ENCODE measurements at regions not wholly inside any gene's neighbourhood (a gene's known extent, or its start where the extent isn't known, plus 50 kb on each side); places are given as distances from the start of the nearest gene placed in this dataset.
"Not testable (repeated sequence)": the region's sequence is repeated elsewhere in the genome, so short reads cannot be mapped to it uniquely, and the experiment has no call there.

DNA sequence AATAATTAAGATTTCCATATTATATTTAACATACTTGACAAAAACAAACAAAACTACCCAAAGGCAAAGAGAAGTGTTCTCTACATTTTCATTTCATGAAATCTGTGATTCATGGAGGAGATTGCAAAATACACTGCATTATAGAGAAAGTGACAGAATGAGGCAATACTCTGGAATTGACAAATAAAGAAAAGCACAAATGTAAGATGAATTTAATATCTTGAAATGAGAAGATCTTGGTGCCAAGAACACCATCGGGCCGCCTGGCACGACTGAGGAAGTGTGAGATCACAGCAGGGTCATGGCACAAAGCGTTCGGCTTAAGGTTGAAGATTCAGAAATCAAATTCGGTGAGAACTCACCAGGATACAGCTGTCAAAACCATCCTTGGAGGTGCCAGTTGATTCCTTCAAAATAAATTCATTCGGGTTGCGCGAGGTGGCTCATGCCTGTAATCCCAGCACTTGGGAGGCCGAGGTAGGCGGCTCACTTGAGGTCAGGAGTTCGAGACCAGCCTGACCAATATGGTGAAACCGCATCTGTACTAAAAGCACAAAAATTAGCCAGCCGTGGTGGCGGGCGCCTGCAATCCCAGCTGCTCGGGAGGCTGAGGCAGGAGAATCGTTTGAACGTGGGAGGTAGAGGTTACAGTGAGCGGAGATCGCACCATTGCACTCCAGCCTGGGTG, 174.0 kb upstream of the PFKP start:
- FAIRE-seq, result no peak
- DNase-seq (ENCODE audit: low spot score), result no peak

DNA sequence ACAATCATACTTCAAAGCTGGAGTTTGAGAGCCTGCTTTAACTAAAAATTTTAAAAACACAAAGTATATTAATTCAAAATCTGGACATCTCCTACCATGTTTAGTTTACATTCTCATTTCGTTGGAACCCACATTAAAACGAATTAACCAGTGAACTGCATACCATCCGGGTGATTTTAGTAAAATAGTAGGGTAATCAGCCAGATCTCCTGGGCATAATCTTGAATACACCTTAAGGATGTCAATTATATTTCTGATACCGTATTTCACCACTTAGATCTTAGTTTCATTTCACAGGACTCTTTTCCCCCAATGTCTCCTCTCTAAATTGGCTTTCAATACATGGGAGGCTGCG, 175.6 kb upstream of the PFKP start:
- FAIRE-seq (no peak), DNase-seq (ENCODE audit: low spot score) (no peak)

DNA sequence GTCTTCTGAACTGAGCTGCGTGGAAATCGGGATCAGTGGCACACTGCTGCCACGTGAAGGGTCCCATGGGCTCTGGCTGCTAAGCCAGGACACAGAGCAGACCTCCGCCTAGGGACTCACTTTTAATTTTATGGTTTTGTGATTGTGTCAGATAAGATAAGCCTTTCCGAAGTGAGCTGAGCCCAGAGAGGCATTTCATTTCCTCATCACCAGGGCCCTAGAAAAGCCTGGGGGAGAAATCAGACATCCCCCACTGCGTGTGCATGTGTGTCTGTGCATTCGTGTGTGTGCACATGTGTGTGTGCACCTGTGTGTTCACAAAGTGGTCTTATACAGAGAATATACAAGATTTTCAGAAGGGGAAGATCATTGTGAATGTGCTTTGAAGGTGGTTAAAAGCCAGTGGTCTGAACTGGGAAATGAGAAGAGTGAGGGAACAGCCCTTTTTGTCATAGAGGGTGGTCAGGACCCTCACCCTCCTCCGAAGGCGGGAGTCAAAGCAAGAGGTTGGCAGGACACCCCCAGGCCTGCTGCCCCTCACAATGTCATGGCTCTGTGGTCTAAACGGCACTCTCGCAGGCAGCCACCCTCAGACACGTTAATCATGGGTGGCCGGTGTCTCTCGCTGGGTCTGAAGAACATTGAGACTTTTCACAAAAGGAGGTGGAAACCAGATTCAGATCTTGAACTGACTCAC, 176.1 kb upstream of the PFKP start:
- FAIRE-seq (no peak), DNase-seq (ENCODE audit: low spot score) (no peak)

DNA sequence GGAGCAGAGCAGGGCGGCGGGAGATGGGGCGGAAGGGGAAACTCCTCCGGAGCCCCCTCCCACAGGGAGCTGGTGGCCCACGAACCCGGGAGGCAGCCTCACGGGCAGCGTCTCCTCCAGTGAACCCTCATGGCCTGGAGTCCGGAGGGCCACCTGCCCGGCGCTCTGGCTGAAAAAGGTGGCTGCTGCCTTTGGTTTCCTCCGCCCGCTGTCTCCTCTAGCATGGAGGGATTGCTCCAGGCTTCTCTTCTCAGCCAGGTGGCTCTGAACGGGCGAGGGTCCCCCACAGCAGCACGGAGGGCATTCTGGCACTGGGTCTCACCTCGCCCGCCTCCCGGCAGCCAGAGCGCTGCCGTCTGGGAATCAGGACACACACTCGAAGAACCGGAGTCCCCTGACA, 177.3 kb upstream of the PFKP start:
- DNase-seq (ENCODE audit: low spot score) (no peak), FAIRE-seq (no peak)

DNA sequence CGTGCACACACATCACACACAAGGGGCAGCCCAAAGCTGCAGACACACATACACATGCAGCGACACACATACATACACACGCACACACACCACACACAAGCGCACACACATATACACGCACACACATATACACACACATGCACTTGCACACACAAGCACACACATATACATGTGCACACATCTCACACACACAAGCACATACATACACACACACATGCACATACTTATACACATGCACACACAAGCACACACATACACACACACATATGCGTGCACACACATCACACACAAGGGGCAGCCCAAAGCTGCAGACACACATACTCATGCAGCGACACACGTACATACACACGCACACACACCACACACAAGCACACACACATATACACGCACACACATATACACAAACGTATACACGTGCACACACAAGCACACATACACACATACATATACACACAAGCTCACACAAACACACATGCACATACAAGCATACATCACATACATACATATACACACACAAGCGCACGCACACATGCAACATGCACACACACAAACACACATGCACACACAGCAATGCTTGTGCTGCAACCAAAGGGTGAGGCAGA, 178.8 kb upstream of the PFKP start:
- DNase-seq (ENCODE audit: low spot score) (no peak), FAIRE-seq (no peak)

DNA sequence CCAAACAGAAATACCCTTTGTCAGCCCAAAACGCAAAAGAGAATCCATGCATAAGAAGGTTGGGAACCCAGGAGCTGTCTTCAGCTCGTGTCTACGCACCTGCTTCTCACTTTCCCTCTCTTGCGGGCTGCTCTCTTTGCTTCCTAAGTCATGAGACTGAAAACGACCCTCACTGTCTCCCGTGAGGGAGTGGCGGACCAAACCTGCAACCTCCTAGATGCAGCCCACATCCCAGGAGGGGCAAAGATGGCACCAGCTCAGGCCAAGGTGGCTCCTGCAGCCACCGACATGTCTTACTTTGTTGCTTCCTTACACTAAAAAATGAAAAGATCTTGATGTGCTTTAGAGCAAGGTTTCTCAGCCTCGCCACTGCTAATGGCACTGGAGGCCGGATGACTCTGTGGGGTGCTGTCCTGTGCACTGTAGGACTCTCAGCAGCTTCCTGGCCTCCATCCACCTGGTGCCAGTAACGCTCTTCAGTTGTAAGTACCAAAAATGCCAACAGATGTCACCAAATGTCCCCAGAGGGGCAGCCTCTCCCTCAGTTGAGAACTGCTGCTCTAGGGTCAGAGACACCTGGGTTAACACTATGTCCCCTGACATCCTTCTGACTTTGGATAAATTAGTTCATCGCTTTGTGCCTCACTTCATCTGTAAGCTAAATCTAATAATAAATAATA, 179.8 kb upstream of the PFKP start:
- FAIRE-seq (no peak), DNase-seq (ENCODE audit: low spot score) (no peak)

- no peak for DNase-seq (ENCODE audit: low spot score)
- no peak for FAIRE-seq
Measured at GRCh38 chr10:2886662-2887061, 180.7 kb upstream of the PFKP start.

DNA sequence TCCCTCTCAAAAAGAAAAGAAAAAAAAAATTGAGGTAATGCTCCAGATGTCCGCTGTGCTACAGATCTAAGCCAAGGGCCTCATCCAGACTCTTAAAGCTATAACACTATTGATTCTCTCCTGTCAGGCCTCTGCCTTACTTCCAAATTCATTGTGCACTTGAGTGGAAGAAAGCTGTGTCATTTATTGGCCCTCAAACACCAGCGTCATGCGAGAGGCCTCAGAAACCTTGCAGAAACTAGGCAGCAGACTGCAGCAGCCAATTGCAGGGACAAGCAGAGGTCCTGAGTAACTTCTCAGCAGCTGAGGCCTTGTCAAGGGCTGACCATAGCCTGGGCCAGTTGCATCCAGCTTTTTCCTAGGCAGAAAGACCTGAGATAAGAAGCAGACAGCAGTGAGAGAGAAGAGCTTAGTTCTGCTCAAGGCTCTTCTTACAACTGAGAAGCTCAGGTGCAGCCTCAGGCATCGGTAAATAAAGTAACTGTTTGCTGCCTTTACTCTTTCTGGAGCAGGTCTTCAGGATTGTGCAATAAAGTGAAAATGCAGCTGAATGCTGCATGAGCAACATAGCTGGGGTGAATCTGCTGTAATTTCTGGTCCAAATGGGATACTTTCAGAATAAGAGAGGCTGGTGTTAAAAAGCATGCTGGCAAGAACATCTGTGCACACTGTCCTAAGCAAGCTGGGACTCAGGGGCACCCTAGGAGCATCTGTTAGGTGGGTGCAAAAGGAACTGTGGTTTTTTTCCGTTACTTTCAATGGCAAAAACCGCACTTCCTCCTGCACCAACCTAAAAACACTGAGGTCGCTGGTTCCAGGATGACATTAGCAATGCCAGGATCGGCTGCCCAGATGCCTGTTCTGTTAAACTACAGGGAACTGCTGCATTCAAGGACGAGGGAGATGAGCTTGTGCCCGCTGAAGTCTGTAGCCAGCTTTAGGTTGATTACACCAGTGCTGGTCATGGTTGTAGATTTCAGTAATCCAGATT, 181.8 kb upstream of the PFKP start:
- FAIRE-seq, result no peak
- DNase-seq (ENCODE audit: low spot score), result no peak

GRCh38 chr10:2883983-2884540, 183.3 kb upstream of the PFKP start:
- not testable (repeated sequence) for FAIRE-seq; DNase-seq (ENCODE audit: low spot score)

DNA sequence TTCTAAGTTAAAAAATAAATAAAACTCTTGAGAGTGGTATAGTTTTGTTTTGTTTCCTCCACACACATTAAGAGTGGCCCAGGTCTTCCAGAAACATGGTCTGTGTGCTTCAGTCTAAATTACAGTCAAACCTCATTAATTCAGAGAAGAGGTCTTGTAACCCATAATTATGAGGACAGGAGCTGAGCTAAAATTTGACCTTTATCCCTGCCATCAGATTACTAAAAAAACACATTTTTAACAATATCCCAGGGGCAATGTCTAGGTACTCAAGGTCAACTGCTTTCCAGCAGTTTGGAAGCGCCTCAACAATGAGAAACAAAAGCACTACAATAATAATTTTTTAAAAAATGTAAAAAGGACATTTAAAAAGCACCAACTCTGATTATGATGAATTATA, 184.1 kb upstream of the PFKP start:
- DNase-seq (ENCODE audit: low spot score), result no peak
- FAIRE-seq, result no peak

- no peak for DNase-seq (ENCODE audit: low spot score)
- FAIRE-seq, result no peak
Measured at GRCh38 chr10:2882628-2883027, 184.7 kb upstream of the PFKP start.

DNA sequence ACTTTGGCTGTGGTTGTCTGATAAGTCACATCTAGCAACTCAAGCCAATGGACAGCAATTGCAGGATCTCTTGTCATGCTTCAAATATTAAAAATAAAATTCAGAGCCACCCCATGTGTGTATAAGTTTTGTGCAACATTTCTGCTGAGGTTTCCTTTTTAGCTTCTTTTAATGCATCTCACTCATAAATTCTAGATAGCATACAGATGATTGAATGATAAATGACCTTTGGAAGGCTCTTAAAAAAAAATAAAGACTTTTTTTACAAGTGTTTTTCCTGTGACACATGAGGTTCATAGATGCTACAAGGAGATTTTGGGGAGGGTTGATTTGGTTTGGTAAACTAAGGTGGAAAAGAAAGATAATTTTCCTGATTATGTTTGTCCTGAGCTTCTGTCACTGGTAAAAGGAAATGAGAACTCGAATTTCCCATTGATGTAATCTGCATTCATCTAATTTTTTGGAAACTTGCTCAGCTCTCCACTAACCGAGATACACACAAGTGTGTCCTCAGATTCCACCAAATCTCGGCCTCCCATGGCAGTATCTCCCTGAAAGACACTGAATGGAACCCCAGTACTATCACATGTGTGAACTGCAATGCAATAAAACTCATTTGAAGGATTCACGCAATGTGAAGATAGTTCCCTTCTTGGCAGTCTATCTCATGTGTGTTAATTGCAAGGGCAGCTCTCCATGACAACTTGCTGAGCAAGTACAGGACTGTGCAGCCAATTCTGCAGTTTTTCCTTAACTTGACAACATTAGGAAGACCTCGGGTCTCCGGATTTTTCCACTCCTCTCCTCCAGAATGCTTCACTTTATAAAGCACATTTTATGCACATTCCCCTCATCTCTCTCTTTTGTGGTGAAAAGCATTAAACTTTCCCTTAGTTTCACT, 185.4 kb upstream of the PFKP start:
- FAIRE-seq, result no peak
- no peak for DNase-seq (ENCODE audit: low spot score)

DNA sequence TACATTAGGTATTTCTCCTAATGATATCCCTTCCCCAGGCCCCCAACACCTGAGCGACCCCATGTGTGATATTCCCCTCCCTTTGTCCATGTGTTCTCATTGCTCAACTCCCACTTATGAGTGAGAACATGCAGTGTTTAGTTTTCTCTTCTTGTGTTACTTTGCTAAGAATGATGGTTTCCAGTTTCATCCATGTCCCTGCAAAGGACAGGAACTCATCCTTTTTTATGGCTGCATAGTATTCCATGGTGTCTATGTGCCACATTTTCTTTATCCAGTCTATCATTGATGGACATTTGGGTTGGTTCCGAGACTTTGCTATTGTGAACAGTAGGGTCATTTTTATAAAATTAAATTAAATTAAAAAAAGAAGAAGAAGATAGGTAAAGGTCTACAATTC, 187.3 kb upstream of the PFKP start:
- DNase-seq (ENCODE audit: low spot score); FAIRE-seq: not testable (repeated sequence)

DNA sequence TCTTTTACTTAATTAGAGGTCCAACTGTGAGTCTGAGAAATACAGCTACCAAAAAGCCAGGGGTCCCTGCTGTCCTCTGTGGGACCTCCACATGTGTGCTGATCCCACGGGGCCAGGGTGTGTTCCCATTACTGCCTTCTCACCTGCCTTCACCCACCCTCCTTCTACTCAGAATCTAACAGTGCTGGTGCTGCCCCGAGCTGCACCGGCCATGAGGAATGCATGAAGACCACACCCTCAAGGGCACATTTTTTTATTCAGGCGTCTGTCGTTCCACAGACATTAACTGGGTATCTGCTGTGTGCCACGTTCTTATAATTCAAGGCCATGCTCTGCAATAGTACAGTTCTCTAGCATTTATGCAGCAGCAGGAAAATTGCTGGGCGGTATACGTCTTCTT, 188.5 kb upstream of the PFKP start:
- DNase-seq (ENCODE audit: low spot score) (no peak), FAIRE-seq (no peak)

DNA sequence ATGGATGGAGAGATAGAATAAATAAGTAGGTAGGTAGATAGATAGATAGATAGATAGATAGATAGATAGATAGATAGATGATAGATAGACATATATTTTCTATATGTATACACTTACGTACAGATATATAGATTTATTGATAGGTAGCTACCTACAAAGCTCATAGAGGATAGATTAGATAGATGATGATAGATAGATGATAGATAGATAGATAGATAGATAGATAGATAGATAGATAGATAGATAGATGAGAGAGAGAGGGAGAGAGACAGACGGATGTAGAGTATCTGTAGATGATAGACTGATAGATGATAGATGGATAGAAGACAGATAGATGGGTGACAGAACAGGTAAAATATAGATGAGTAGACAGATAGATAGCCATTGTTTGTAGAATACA, 191.3 kb upstream of the PFKP start:
- DNase-seq (ENCODE audit: low spot score) (no peak), FAIRE-seq (no peak)

GRCh38 chr10:2874963-2875362, 192.4 kb upstream of the PFKP start:
- no peak for DNase-seq (ENCODE audit: low spot score)
- FAIRE-seq, result no peak

GRCh38 chr10:2873769-2874168, 193.6 kb upstream of the PFKP start:
- FAIRE-seq, result no peak
- no peak for DNase-seq (ENCODE audit: low spot score)

- FAIRE-seq, result no peak
- no peak for DNase-seq (ENCODE audit: low spot score)
Measured at GRCh38 chr10:2871673-2872219, 195.6 kb upstream of the PFKP start.

GRCh38 chr10:2870654-2871053, 196.7 kb upstream of the PFKP start:
- DNase-seq (ENCODE audit: low spot score) (no peak), FAIRE-seq (no peak)
